NCI-H146 (cell line): ENCODE measurements at regions not wholly inside any gene's neighbourhood (a gene's known extent, or its start where the extent isn't known, plus 50 kb on each side); places are given as distances from the start of the nearest gene placed in this dataset.

Experiments used
- DNase-seq: peaks from one replicate; lab custom pipeline; 2025; lab: John Stamatoyannopoulos, UW

DNA sequence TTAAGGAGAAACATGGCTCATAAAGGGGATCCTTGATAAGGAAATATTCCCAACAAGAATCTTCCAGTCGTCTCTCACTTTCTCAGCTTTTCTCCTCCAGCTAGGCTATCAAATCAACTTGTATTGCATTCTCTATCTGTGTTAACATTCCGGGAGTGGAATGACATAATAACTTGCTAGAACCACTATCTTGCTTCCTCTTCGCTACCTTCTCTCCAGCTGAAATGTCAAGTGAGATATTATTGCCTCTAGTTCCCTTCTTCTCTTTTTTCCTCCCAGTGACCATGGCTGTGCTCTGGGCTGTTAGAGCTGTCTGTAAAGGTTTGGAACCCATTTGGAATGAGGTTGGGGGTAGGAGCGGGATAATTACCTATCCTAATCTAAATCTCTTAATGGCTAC is 1329.5 kb upstream of the WWC1 start:
- no peak for DNase-seq

DNA sequence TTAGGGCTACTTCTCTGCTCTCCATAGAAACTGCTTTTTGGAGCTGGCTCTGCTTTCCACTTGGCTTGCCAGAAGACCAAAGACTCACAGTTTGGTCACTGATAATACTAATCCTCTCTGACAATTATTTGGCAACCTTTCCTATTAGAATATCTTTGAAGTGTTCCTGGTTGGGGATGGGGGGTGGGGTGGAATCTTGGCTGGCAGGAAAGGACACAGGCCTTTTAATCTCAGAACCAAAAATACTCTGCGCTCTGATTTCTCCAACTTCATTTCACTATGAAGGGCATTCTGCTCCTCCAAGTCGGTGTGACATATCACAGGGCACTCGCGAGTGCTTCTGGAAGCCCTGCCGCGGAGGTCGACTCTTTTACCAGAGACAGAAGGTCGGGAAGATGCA is 1329.0 kb upstream of the WWC1 start:
- DNase-seq = no peak

DNA sequence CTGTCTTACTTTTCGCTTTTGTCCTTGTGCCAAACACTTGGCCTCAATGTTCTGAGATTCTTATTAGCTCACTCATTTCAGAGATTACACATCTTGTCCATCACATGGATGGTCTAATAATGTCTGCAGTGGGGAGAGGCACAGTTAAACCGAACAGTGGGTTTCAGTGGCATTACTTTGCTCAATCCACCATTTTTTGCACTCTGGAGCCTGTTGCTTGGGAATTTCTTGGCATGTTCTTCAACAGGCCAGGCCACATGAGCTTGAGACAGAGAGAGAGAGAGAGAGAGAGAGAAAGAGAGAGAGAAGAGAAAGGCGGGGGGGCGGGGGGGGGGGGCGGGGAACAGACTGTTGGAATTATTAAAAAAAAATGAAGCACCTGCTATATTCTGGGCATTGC is 1327.8 kb upstream of the WWC1 start:
- no peak for DNase-seq

DNA sequence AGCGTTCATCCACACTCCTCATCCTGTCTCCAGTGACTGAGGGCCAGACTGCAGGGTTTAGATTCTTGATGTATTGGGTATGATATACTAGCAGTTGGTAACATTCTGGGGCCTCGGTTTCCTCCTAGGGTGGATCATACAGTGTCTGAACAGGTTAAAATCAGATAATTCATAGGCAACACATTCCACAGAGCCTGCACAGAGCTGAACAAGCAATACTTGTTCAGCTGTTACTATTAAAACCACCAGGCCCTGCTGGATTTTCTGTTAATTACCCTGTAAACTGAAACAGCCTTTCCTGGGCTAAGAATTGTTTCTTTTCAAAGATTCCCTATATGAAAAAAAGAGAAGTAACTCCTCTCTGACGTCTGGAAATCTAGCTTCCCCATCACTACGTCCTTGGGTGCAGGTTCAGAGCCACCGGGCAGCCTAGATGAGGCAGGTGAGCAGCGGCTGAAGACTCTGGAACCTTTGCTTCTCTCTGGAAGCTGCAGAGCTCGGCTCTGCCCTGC is 1313.5 kb upstream of the WWC1 start:
- DNase-seq = no peak

GRCh38 chr5:166979307-166979895 is 1312.0 kb upstream of the WWC1 start:
- no peak for DNase-seq

- DNase-seq = no peak
Observed at GRCh38 chr5:166980666-166981065, 1310.8 kb upstream of the WWC1 start.

DNA sequence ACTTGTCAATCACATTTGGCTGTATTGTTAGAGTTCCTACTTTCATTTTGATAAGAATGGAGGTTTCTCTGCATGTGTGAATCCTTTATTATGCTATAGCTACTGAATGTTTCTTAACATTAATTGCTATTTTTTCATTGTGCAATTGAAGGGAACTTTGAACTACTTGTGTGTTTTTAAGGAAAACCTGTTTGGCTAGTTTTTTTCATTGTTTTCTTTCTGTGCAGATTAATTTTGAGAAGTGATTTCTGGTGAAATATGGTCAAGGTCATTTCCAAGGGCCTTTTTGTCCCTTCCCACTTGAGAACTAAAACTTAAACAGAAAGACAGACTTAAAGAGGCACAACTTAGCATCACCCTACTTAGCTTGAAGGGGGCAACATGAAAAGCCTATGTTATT is 1309.2 kb upstream of the WWC1 start:
- no peak for DNase-seq

- no peak for DNase-seq
Observed at GRCh38 chr5:166991601-166992000, 1299.8 kb upstream of the WWC1 start.

GRCh38 chr5:166992108-166992507 is 1299.3 kb upstream of the WWC1 start:
- no peak for DNase-seq

DNA sequence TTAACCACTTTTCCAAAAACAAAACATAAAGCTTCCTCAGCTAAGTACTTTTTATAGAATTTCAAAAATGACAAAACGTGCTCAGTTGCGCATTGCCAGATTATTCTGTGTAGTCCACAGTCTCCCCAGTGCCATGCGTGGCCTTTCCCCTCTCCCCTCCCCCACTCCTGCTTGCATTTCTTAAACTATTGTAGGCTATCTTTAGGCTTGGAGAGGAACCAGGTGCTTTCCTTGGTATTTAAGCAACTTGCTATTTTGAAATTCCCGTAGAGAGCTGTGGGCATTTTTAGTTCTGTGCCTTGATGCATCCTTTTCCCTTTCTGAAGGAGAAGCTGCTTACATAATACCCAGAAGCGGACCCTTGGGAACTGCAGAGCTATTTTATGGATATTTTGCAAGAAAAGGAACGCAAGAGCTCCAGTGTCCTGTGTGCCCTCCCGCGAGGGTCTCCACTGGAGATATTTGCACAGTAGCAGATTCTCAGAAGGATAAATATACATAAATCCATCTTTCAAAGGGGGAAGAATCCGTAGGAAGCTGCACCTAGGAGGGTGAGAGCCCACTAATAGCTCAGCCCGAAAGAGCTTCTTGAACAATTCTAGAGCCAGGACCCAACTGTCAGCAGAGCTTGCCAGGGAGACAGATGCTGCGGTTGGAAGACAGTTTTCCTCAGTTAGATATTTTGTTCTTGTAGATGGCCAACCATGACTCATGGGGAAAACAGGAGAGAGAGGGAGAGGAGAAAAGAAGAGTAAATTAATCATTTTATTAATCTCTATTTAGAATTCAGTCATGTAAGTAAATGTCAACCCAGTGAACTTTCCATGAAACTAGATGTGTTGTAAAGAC is 1298.3 kb upstream of the WWC1 start:
- no peak for DNase-seq

- DNase-seq = no peak
Observed at GRCh38 chr5:166994226-166994625, 1297.2 kb upstream of the WWC1 start.

DNA sequence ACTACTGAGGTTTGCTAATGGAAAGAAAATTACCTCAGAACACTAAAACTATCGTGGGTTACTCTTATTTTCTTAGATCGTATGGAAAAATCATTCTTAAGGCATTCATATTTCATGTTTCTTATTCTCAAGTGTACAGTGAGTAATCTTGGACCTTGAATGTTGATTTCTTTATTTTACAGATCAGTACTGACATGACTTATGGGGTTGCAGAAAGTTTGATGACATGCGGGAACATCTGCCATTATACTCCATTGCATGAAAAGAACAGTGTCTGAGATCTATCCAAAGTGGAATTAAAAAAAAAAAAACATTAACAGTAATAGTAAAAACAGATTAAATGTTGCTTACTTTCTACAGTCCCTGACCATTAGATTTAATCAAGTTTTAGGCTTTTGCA is 1290.2 kb upstream of the WWC1 start:
- DNase-seq = no peak

DNA sequence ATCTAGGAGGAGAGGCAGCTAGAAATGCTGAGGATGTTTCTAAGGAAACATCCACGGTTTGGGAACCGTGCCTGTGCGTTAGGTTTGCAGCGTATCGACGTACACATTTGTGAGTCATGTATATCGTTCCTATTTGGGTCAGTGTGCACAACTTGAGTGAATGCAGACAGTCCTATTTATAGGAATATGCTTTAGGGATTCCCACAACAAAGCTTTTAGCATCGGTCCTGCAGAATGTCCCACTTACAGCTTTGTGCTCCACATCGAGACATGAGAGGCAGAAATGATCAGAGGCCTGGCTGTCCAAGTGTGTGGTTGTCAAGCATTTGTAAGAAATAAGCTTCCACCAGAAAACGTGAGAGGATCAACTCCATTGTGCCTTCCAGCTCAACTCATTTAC is 1282.7 kb upstream of the WWC1 start:
- no peak for DNase-seq

DNA sequence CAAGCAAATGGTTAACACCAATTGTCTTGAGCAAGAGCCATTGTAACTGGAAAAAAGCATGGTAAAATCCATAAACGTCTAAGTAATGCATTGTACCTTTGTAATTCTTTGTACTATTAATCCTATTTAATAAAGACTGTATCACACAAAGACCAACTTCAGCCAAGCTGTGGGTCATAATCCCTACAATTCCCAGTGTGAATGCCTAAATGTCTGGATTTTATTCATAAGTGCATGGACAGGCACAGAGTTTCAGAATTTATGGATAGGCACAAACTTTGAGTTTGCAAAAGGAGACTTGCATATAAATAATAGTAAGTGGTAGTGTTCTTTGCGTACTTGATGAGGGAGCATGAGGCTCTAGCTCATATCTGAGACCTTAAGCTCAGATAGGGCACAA is 1280.2 kb upstream of the WWC1 start:
- no peak for DNase-seq

- no peak for DNase-seq
Observed at GRCh38 chr5:167012123-167013034, 1279.1 kb upstream of the WWC1 start.

- no peak for DNase-seq
Observed at GRCh38 chr5:167014401-167015056, 1276.9 kb upstream of the WWC1 start.

- no peak for DNase-seq
Observed at GRCh38 chr5:167020418-167020817, 1271.0 kb upstream of the WWC1 start.

GRCh38 chr5:167029488-167029887 is 1262.0 kb upstream of the WWC1 start:
- DNase-seq = no peak

DNA sequence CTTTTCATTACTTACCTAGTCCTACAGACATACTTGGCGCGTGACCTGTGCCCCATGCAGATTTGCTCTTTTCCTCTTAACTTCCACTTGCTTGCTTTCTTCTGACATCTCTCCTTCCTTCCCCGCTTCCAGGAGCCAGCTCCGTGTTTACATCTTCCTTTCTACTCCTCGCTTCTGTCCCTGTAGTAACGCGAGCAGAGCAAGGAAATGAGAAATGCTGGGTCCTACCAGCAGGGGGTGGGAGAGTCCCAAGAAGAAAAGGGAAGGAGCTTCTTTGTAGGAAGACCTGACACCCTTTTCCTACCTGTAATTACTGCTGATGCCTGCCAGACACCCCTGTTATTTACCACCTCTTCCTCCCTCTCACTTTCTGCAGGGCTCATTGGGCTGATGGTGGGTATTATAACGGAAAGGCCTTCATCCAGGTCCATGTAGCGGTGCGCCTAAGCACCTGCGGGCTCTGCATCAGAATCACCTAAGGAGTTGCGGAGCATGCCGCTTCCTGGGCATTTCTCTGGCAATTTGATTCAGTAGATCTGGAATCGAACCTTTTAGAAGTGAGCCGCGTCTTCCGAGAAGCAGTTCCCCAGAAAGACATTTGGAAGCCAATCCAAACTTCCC is 1260.8 kb upstream of the WWC1 start:
- no peak for DNase-seq

- DNase-seq = no peak
Observed at GRCh38 chr5:167036585-167036984, 1254.9 kb upstream of the WWC1 start.

- peak; percentile 35 for DNase-seq
Observed at GRCh38 chr5:167049043-167049663, 1242.3 kb upstream of the WWC1 start.
